PC-9 (cell line): ENCODE measurements at regions not wholly inside any gene's neighbourhood (a gene's known extent, or its start where the extent isn't known, plus 50 kb on each side); places are given as distances from the start of the nearest gene placed in this dataset.

Experiments
- CTCF ChIP-seq: fragments of 200-600 bp; sonication (generic); conservative IDR thresholded peaks from 2 replicates; pipeline ENCODE4 v1.6.1; 2017; ENCODE audit warnings: mixed run types, antibody characterized with exemption, mild to moderate bottlenecking, moderate library complexity
- EZH2 ChIP-seq: fragments of 200-600 bp; sonication (generic); IDR thresholded peaks from 2 replicates; pipeline ENCODE4 v1.8.0; 2017; ENCODE audit warnings: antibody characterized with exemption, low read depth

GRCh38 chr10:117726596-117727295 is 184.2 kb downstream of the EMX2 start:
- TF ChIP-seq CTCF = no peak
- TF ChIP-seq EZH2 = no peak
